Aorta (tissue), 5 donors: ENCODE measurements at regions not wholly inside any gene's neighbourhood (a gene's known extent, or its start where the extent isn't known, plus 50 kb on each side); places are given as distances from the start of the nearest gene placed in this dataset.
A peak's percentile ranks its signal among the peaks of the same experiment; 100 is the strongest.

ENCODE experiments used
- ATAC-seq: fragments of 200-7000 bp; cut with Tn5 transposase; one replicate; pipeline ENCODE4 v1.9.1; 2022; ENCODE audit warnings: moderate library complexity; ENCODE audit not compliant: low FRiP score
- DNase-seq, 2 donors: peaks; one replicate each; pipeline ENCODE4 v3.0.0-alpha.2; 2020
- H3K27ac ChIP-seq, 2 donors: one replicate each; pipeline ENCODE4 v1.5.1; 2013; ENCODE audit warnings: low read length in 2 of 2, mild to moderate bottlenecking in 2 of 2, moderate library complexity in 2 of 2, control low read depth in 1 of 2, inconsistent platforms in 1 of 2, low read depth in 1 of 2
- H3K27me3 ChIP-seq, 2 donors: one replicate each; pipeline ENCODE4 v1.6.1; 2013; ENCODE audit warnings: control low read depth in 1 of 2, low read length in 1 of 2, mild to moderate bottlenecking in 1 of 2, moderate library complexity in 1 of 2; ENCODE audit not compliant: insufficient read depth in 2 of 2, control insufficient read depth in 1 of 2
- H3K36me3 ChIP-seq, 2 donors: one replicate each; pipeline ENCODE4 v1.6.1; 2013; ENCODE audit warnings: control low read depth in 1 of 2, low read length in 1 of 2, mild to moderate bottlenecking in 1 of 2; ENCODE audit not compliant: insufficient read depth in 2 of 2, control insufficient read depth in 1 of 2
- H3K4me1 ChIP-seq, 2 donors: one replicate each; pipeline ENCODE4 v1.6.1; 2013; ENCODE audit warnings: low read length in 2 of 2, control low read depth in 1 of 2, mild to moderate bottlenecking in 1 of 2, moderate library complexity in 1 of 2; ENCODE audit not compliant: insufficient read depth in 2 of 2, control insufficient read depth in 1 of 2
- H3K4me3 ChIP-seq, 2 donors: one replicate each; pipeline ENCODE4 v1.5.1; 2013; ENCODE audit warnings: low read length in 2 of 2, control low read depth in 1 of 2, mild to moderate bottlenecking in 1 of 2
- H3K9me3 ChIP-seq: one replicate; pipeline ENCODE4 v1.6.1; 2013; ENCODE audit warnings: mild to moderate bottlenecking, low read length; ENCODE audit not compliant: control insufficient read depth
- WGBS, 2 donors: extraction: QIAGEN DNeasy Blood & Tissue Kit; methylation state at CpG; one replicate each; pipeline ENCODE4 v1.1.7; 2013; 5-methylcytosine and 5-hydroxymethylcytosine counted together
- intact Hi-C, 2 donors: fragments of 100-400 bp; cut with DNase I; formaldehyde crosslinking; loops; one replicate each; pipeline versions ENCODE4 v1.14.2 to v1.15.0; 2022
- donor health status: healthy with polysubstance abuse.
- donor health status: Bipolar disorder and iron deficiency.
- donor health status: DM: no; HTN: no; CAD: no.
- donor health status: DM: no; HTN: no; CAD: no.
- donor health status: DM: yes; HTN: yes; CAD: no.

GRCh38 chr3:40845916-40846315 lies 321.2 kb downstream of the ZNF621 start:
- peaks cover 0 to 2% of the 10 kb centered on the region in 2 donors for H3K4me1 ChIP-seq
- H3K9me3 ChIP-seq = peaks cover 4% of the 10 kb centered on the region
- no peak overlapping the region for H3K4me3 ChIP-seq
- no peaks in the 10 kb centered on the region for H3K27me3 ChIP-seq
- 38 to 52% methylated on average over 1 of the region's 1 CpG for WGBS, 2 donors
- DNase-seq (no peak), ATAC-seq (no peak)
- H3K27ac ChIP-seq = no peak overlapping the region
- intact Hi-C loops = no loop called here
- no peaks in the 10 kb centered on the region for H3K36me3 ChIP-seq

- no peak for ATAC-seq
- no peak for DNase-seq
- H3K36me3 ChIP-seq = no peaks in the 10 kb centered on the region
- intact Hi-C loops = no loop called here
- WGBS, 2 donors = 79 to 95% methylated on average over 1 of the region's 1 CpG
- peaks cover 4% of the 10 kb centered on the region for H3K9me3 ChIP-seq
- H3K27ac ChIP-seq = no peak overlapping the region
- H3K4me3 ChIP-seq = no peak overlapping the region
- no peaks in the 10 kb centered on the region for H3K27me3 ChIP-seq
- peaks cover 0 to 2% of the 10 kb centered on the region in 2 donors for H3K4me1 ChIP-seq
Measured at GRCh38 chr3:40846451-40846850, 321.7 kb downstream of the ZNF621 start.

GRCh38 chr3:40847551-40847992 lies 322.8 kb downstream of the ZNF621 start:
- Histone ChIP-seq H3K27me3 (no peaks in the 10 kb centered on the region), H3K9me3 (peaks cover 4% of the 10 kb centered on the region), H3K36me3 (no peaks in the 10 kb centered on the region), H3K27ac (no peak overlapping the region), H3K4me3 (no peak overlapping the region), H3K4me1 (peaks cover 0 to 2% of the 10 kb centered on the region in 2 donors)
- ATAC-seq = peak; percentile 54
- intact Hi-C loops = no loop called here
- DNase-seq = no peak
- WGBS, 2 donors = 66 to 68% methylated on average over 6 of the region's 6 CpGs

GRCh38 chr3:40848421-40848820 lies 323.7 kb downstream of the ZNF621 start:
- H3K27ac ChIP-seq = no peak overlapping the region
- H3K27me3 ChIP-seq = no peaks in the 10 kb centered on the region
- WGBS, 2 donors = 63 to 74% methylated on average over 2 of the region's 2 CpGs
- DNase-seq = no peak
- no peaks in the 10 kb centered on the region for H3K36me3 ChIP-seq
- ATAC-seq = no peak
- intact Hi-C loops = no loop called here
- peaks cover 0 to 2% of the 10 kb centered on the region in 2 donors for H3K4me1 ChIP-seq
- no peak overlapping the region for H3K4me3 ChIP-seq
- H3K9me3 ChIP-seq = peaks cover 4% of the 10 kb centered on the region

GRCh38 chr3:40850861-40851260 lies 326.1 kb downstream of the ZNF621 start:
- ATAC-seq = no peak
- intact Hi-C loops = loop anchor here in 1 of 2 donors (5.0 kb wide), 1 partner anchor 64 kb away; no protein-coding TSS in a partner anchor
- 70 to 75% methylated on average over 4 of the region's 4 CpGs for WGBS, 2 donors

GRCh38 chr3:40851836-40852235 lies 327.1 kb downstream of the ZNF621 start:
- WGBS, 2 donors = 97 to 99% methylated on average over 3 of the region's 3 CpGs
- H3K36me3 ChIP-seq = no peaks in the 10 kb centered on the region
- H3K4me3 ChIP-seq = no peak overlapping the region
- H3K27ac ChIP-seq = no peak overlapping the region
- H3K27me3 ChIP-seq = no peaks in the 10 kb centered on the region
- no peak for DNase-seq
- H3K4me1 ChIP-seq = peaks cover 0 to 2% of the 10 kb centered on the region in 2 donors
- ATAC-seq = no peak
- H3K9me3 ChIP-seq = no peaks in the 10 kb centered on the region
- intact Hi-C loops = loop anchor here in 1 of 2 donors (5.0 kb wide), 1 partner anchor 65 kb away; no protein-coding TSS in a partner anchor

More at GRCh38 chr3:40850861-40851260, 326.1 kb downstream of the ZNF621 start:
- Histone ChIP-seq H3K36me3 (no peaks in the 10 kb centered on the region), H3K27me3 (no peaks in the 10 kb centered on the region), H3K27ac (no peak overlapping the region), H3K9me3 (peaks cover 4% of the 10 kb centered on the region), H3K4me3 (no peak overlapping the region), H3K4me1 (peaks cover 0 to 2% of the 10 kb centered on the region in 2 donors)
- DNase-seq = no peak

GRCh38 chr3:40852712-40853111 lies 328.0 kb downstream of the ZNF621 start:
- Histone ChIP-seq H3K4me3 (no peak overlapping the region), H3K4me1 (no peaks in the 10 kb centered on the region), H3K9me3 (no peaks in the 10 kb centered on the region), H3K27ac (no peak overlapping the region), H3K27me3 (no peaks in the 10 kb centered on the region), H3K36me3 (no peaks in the 10 kb centered on the region)
- 95 to 98% methylated on average over 2 of the region's 2 CpGs for WGBS, 2 donors
- DNase-seq = no peak
- ATAC-seq = no peak
- intact Hi-C loops = loop anchor here in 1 of 2 donors (5.0 kb wide), 1 partner anchor 65 kb away; no protein-coding TSS in a partner anchor

- no peaks in the 10 kb centered on the region for H3K4me1 ChIP-seq
- 90 to 92% methylated on average over 4 of the region's 4 CpGs for WGBS, 2 donors
- no peak for ATAC-seq
- H3K27me3 ChIP-seq = no peaks in the 10 kb centered on the region
- no peak overlapping the region for H3K4me3 ChIP-seq
- H3K27ac ChIP-seq = no peak overlapping the region
- no peaks in the 10 kb centered on the region for H3K9me3 ChIP-seq
- DNase-seq = no peak
- no peaks in the 10 kb centered on the region for H3K36me3 ChIP-seq
- intact Hi-C loops = loop anchor here in 1 of 2 donors (5.0 kb wide), 1 partner anchor 66 kb away; no protein-coding TSS in a partner anchor
Measured at GRCh38 chr3:40853474-40853873, 328.7 kb downstream of the ZNF621 start.

GRCh38 chr3:40855871-40856270 lies 331.1 kb downstream of the ZNF621 start:
- Histone ChIP-seq H3K4me1 (no peaks in the 10 kb centered on the region), H3K27me3 (no peaks in the 10 kb centered on the region), H3K27ac (no peak overlapping the region), H3K4me3 (no peak overlapping the region), H3K9me3 (no peaks in the 10 kb centered on the region), H3K36me3 (no peaks in the 10 kb centered on the region)
- intact Hi-C loops = no loop called here
- DNase-seq = no peak
- no peak for ATAC-seq
- WGBS, 2 donors = 87 to 96% methylated on average over 1 of the region's 1 CpG
